Neural progenitor cell (in vitro differentiated cells): ENCODE measurements at regions not wholly inside any gene's neighbourhood (a gene's known extent, or its start where the extent isn't known, plus 50 kb on each side); places are given as distances from the start of the nearest gene placed in this dataset.

Experiments used
- DNase-seq: peaks from one replicate; pipeline ENCODE4 v3.0.0-alpha.2; 2016; ENCODE audit warnings: low spot score
- H2AFZ ChIP-seq: fragments of 200-600 bp; sonication (generic); replicated peaks from 2 replicates; pipeline ENCODE4 v1.6.1; 2016; ENCODE audit warnings: antibody characterized with exemption
- H3F3A ChIP-seq: fragments of 200-600 bp; sonication (generic); 2 replicates; pipeline ENCODE4 v1.6.1; 2016; ENCODE audit warnings: antibody characterized with exemption, low read depth
- H3K27ac ChIP-seq: fragments of 200-600 bp; sonication (generic); 2 replicates; pipeline ENCODE4 v1.5.1; 2016; ENCODE audit warnings: mild to moderate bottlenecking
- H3K27me3 ChIP-seq: fragments of 200-600 bp; sonication (generic); 2 replicates; pipeline ENCODE4 v1.6.1; 2016; ENCODE audit warnings: mild to moderate bottlenecking, moderate library complexity
- H3K36me3 ChIP-seq: fragments of 200-600 bp; sonication (generic); 2 replicates; pipeline ENCODE4 v1.5.1; 2016
- H3K4me1 ChIP-seq: fragments of 200-600 bp; sonication (generic); 2 replicates; pipeline ENCODE4 v1.6.1; 2016; ENCODE audit warnings: mixed run types
- H3K4me2 ChIP-seq: fragments of 200-600 bp; sonication (generic); 2 replicates; pipeline ENCODE4 v1.6.1; 2016
- H3K4me3 ChIP-seq: fragments of 200-600 bp; sonication (generic); 2 replicates; pipeline ENCODE4 v1.5.1; 2016
- H3K79me2 ChIP-seq: fragments of 200-600 bp; sonication (generic); 2 replicates; pipeline ENCODE4 v1.6.1; 2016; ENCODE audit warnings: low read depth
- H3K9ac ChIP-seq: fragments of 200-600 bp; sonication (generic); 2 replicates; pipeline ENCODE4 v1.6.1; 2016
- H3K9me3 ChIP-seq: fragments of 200-600 bp; sonication (generic); 2 replicates; pipeline ENCODE4 v1.5.1; 2016; ENCODE audit warnings: low read depth
- H4K20me1 ChIP-seq: fragments of 200-600 bp; sonication (generic); 2 replicates; pipeline ENCODE4 v1.6.1; 2016; ENCODE audit warnings: low read depth
- H3K27ac Mint-ChIP-seq: 3 replicates; pipeline ENCODE4 v1.8.0; 2021; ENCODE audit warnings: mixed read lengths
- H3K27me3 Mint-ChIP-seq: 2 replicates; pipeline ENCODE4 v1.8.0; 2022; ENCODE audit warnings: low read depth, mild to moderate bottlenecking, inconsistent platforms, moderate library complexity, mixed read lengths; ENCODE audit not compliant: insufficient read depth
- H3K36me3 Mint-ChIP-seq: 3 replicates; pipeline ENCODE4 v1.8.0; 2021; ENCODE audit warnings: mixed read lengths
- H3K4me1 Mint-ChIP-seq: 3 replicates; pipeline ENCODE4 v1.8.0; 2021; ENCODE audit warnings: mixed read lengths
- H3K4me3 Mint-ChIP-seq: 3 replicates; pipeline ENCODE4 v1.8.0; 2021; ENCODE audit warnings: mild to moderate bottlenecking, moderate library complexity, mixed read lengths
- H3K9me3 Mint-ChIP-seq: 3 replicates; pipeline ENCODE4 v1.8.0; 2020; ENCODE audit warnings: mixed read lengths
- CTCF ChIP-seq: fragments of 200-600 bp; sonication (generic); IDR thresholded peaks from 2 replicates; pipeline ENCODE4 v1.5.1; 2017; ENCODE audit warnings: antibody characterized with exemption, mild to moderate bottlenecking
- EZH2 ChIP-seq: fragments of 200-600 bp; sonication (generic); IDR thresholded peaks from 2 replicates; pipeline ENCODE4 v1.6.1; 2017; ENCODE audit warnings: antibody characterized with exemption, mild to moderate bottlenecking, moderate library complexity
- EZH2phosphoT487 ChIP-seq: fragments of 200-600 bp; sonication (generic); IDR thresholded peaks from 2 replicates; pipeline ENCODE4 v1.6.1; 2017; ENCODE audit warnings: antibody characterized with exemption

GRCh38 chr7:57363321-57363720, 86.7 kb upstream of the ZNF716 start:
- no peak overlapping the region for H3K4me2 ChIP-seq
- no peaks in the 10 kb centered on the region for H3K79me2 ChIP-seq
- no peaks in the 10 kb centered on the region for H3K4me1 ChIP-seq
- Mint-ChIP-seq H3K4me3 (no peak overlapping the region), H3K4me1 (no peaks in the 10 kb centered on the region), H3K27me3 (peaks cover 4% of the 10 kb centered on the region), H3K9me3 (peaks cover 81% of the 10 kb centered on the region), H3K27ac (no peak overlapping the region), H3K36me3 (no peaks in the 10 kb centered on the region)
- TF ChIP-seq CTCF: no peak
- TF ChIP-seq EZH2: no peak
- TF ChIP-seq EZH2phosphoT487: no peak
- no peaks in the 10 kb centered on the region for H3K27me3 ChIP-seq
- H3K4me3 ChIP-seq: no peak overlapping the region
- H2AFZ ChIP-seq: no peak overlapping the region
- no peaks in the 10 kb centered on the region for H3F3A ChIP-seq
- H3K27ac ChIP-seq: no peak overlapping the region
- H3K36me3 ChIP-seq: no peaks in the 10 kb centered on the region
- no peak overlapping the region for H3K9ac ChIP-seq
- no peaks in the 10 kb centered on the region for H3K9me3 ChIP-seq
- DNase-seq: no peak
- H4K20me1 ChIP-seq: no peaks in the 10 kb centered on the region

- Mint-ChIP-seq H3K4me1 (no peaks in the 10 kb centered on the region), H3K36me3 (no peaks in the 10 kb centered on the region), H3K27ac (no peak overlapping the region), H3K4me3 (no peak overlapping the region), H3K9me3 (peaks cover 78% of the 10 kb centered on the region), H3K27me3 (peaks cover 4% of the 10 kb centered on the region)
- H3K27me3 ChIP-seq: no peaks in the 10 kb centered on the region
- H3K27ac ChIP-seq: no peak overlapping the region
- no peak overlapping the region for H3K9ac ChIP-seq
- H3K4me3 ChIP-seq: no peak overlapping the region
- H3F3A ChIP-seq: no peaks in the 10 kb centered on the region
- no peak overlapping the region for H3K4me2 ChIP-seq
- no peaks in the 10 kb centered on the region for H3K4me1 ChIP-seq
- no peak overlapping the region for H2AFZ ChIP-seq
- no peaks in the 10 kb centered on the region for H3K9me3 ChIP-seq
- H3K36me3 ChIP-seq: no peaks in the 10 kb centered on the region
- no peak for DNase-seq
- no peaks in the 10 kb centered on the region for H3K79me2 ChIP-seq
- H4K20me1 ChIP-seq: no peaks in the 10 kb centered on the region
- TF ChIP-seq EZH2 (no peak), CTCF (no peak), EZH2phosphoT487 (no peak)
These were observed 84.9 kb upstream of the ZNF716 start for GRCh38 chr7:57364933-57365710.

- no peak overlapping the region for H3K4me2 ChIP-seq
- Mint-ChIP-seq H3K4me3 (no peak overlapping the region), H3K27ac (no peak overlapping the region), H3K27me3 (peaks cover 2% of the 10 kb centered on the region), H3K4me1 (no peaks in the 10 kb centered on the region), H3K36me3 (no peaks in the 10 kb centered on the region), H3K9me3 (peaks cover 80% of the 10 kb centered on the region)
- no peak for TF ChIP-seq EZH2phosphoT487
- TF ChIP-seq EZH2: no peak
- no peak for TF ChIP-seq CTCF
- H3K27ac ChIP-seq: no peak overlapping the region
- H4K20me1 ChIP-seq: no peaks in the 10 kb centered on the region
- H3K27me3 ChIP-seq: no peaks in the 10 kb centered on the region
- no peak for DNase-seq
- H3F3A ChIP-seq: no peaks in the 10 kb centered on the region
- H3K4me1 ChIP-seq: no peaks in the 10 kb centered on the region
- H3K36me3 ChIP-seq: no peaks in the 10 kb centered on the region
- no peak overlapping the region for H3K4me3 ChIP-seq
- no peak overlapping the region for H2AFZ ChIP-seq
- no peak overlapping the region for H3K9ac ChIP-seq
- H3K79me2 ChIP-seq: no peaks in the 10 kb centered on the region
- no peaks in the 10 kb centered on the region for H3K9me3 ChIP-seq
These were observed 82.8 kb upstream of the ZNF716 start for GRCh38 chr7:57367171-57367570.
